ENCODE measurements at regions not wholly inside any gene's neighbourhood (a gene's known extent, or its start where the extent isn't known, plus 50 kb on each side); places are given as distances from the start of the nearest gene placed in this dataset.
A peak's percentile ranks its signal among the peaks of the same experiment; 100 is the strongest.
"Not testable (repeated sequence)": the region's sequence is repeated elsewhere in the genome, so short reads cannot be mapped to it uniquely, and the experiment has no call there.

- DNase-seq: no peak
These were observed 500.8 kb downstream of the MN1 start for GRCh38 chr22:27300536-27301285.

GRCh38 chr22:27302501-27302900 lies 499.1 kb downstream of the MN1 start:
- no peak for DNase-seq

GRCh38 chr22:27303718-27304117 lies 497.8 kb downstream of the MN1 start:
- no peak for DNase-seq

- DNase-seq: no peak
These were observed 494.8 kb downstream of the MN1 start for GRCh38 chr22:27306771-27307170.

- no peak for DNase-seq
These were observed 493.9 kb downstream of the MN1 start for GRCh38 chr22:27307545-27308247.

- no peak for DNase-seq
These were observed 493.0 kb downstream of the MN1 start for GRCh38 chr22:27308513-27308912.

GRCh38 chr22:27309697-27310096 lies 491.9 kb downstream of the MN1 start:
- no peak for DNase-seq

GRCh38 chr22:27310966-27311697 lies 490.4 kb downstream of the MN1 start:
- no peak for DNase-seq

- DNase-seq: no peak
These were observed 489.6 kb downstream of the MN1 start for GRCh38 chr22:27311698-27312550.

- DNase-seq: no peak
These were observed 489.0 kb downstream of the MN1 start for GRCh38 chr22:27312565-27312964.

GRCh38 chr22:27312966-27313855 lies 488.3 kb downstream of the MN1 start:
- no peak for DNase-seq

GRCh38 chr22:27314276-27314807 lies 487.2 kb downstream of the MN1 start:
- DNase-seq: peak; percentile 79

- no peak for DNase-seq
These were observed 485.7 kb downstream of the MN1 start for GRCh38 chr22:27315833-27316232.

GRCh38 chr22:27317096-27317495 lies 484.5 kb downstream of the MN1 start:
- peak; percentile 2 for DNase-seq

GRCh38 chr22:27317971-27318428 lies 483.6 kb downstream of the MN1 start:
- DNase-seq: no peak

GRCh38 chr22:27318516-27318915 lies 483.0 kb downstream of the MN1 start:
- peak; percentile 18 for DNase-seq

- no peak for DNase-seq
These were observed 477.9 kb downstream of the MN1 start for GRCh38 chr22:27323661-27324060.

- not testable (repeated sequence) for DNase-seq
These were observed 476.6 kb downstream of the MN1 start for GRCh38 chr22:27324908-27325307.

- no peak for DNase-seq
These were observed 474.1 kb downstream of the MN1 start for GRCh38 chr22:27327497-27327896.

GRCh38 chr22:27327981-27328721 lies 473.4 kb downstream of the MN1 start:
- no peak for DNase-seq
